HepG2 (cell line): ENCODE measurements at regions not wholly inside any gene's neighbourhood (a gene's known extent, or its start where the extent isn't known, plus 50 kb on each side); places are given as distances from the start of the nearest gene placed in this dataset.
"Not testable (repeated sequence)": the region's sequence is repeated elsewhere in the genome, so short reads cannot be mapped to it uniquely, and the experiment has no call there.

Experiments used
- ATAC-seq: fragments of 200-7000 bp; cut with Tn5 transposase; 3 replicates; pipeline ENCODE4 v1.9.1; 2020; ENCODE audit warnings: mild to moderate bottlenecking, moderate library complexity
- BruUV-seq: library from RNA; stranded (reverse); fragments of 400-500 nt; replicated peaks from 2 replicates; lab custom pipeline; 2021; lab: Mats Ljungman, UMichigan
- CTCF ChIA-PET: fragments of 300-600 bp; formaldehyde crosslinking; extraction: SDS; loops from one replicate; lab custom pipeline; 2021; ENCODE audit warnings: low total read pairs, inconsistent platforms, low intra/inter-chr PET ratio; lab: Yijun Ruan, JAX
- POLR2A ChIA-PET: fragments of 350-600 bp; sonication (Branson Sonifier 250); formaldehyde crosslinking; loops from one replicate; lab custom pipeline; 2020; ENCODE audit warnings: antibody characterized with exemption, inconsistent platforms; lab: Yijun Ruan, JAX
- DNase-seq: peaks from one replicate; pipeline ENCODE4 v3.0.0-alpha.2; 2015; ENCODE audit warnings: low spot score
- FAIRE-seq: peaks from 3 replicates; lab custom pipeline; 2011; peaks lifted over from hg19 to GRCh38; lab: Jason Lieb, UNC
- H2AFZ ChIP-seq: one replicate; pipeline ENCODE4 v1.6.1; 2011; ENCODE audit warnings: low read length, inconsistent platforms
- H3K27ac ChIP-seq: fragments of 300-600 bp; 3 replicates; pipeline ENCODE4 v1.8.0; 2011; ENCODE audit warnings: mixed run types, mild to moderate bottlenecking, mixed read lengths, low read length, inconsistent platforms; ENCODE audit not compliant: insufficient read depth; ENCODE audit errors: extremely low read length
- H3K27me3 ChIP-seq, 2 experiments: fragments of 200-600 bp in 1 of 2; 2 replicates in 1 of 2; 3 replicates in 1 of 2; pipeline versions ENCODE4 v1.6.0 to v1.8.0; 2011; ENCODE audit warnings: low read length in 2 of 2, mild to moderate bottlenecking in 2 of 2, moderate library complexity in 2 of 2, inconsistent platforms in 1 of 2; ENCODE audit not compliant: insufficient read depth in 2 of 2, control insufficient read depth in 1 of 2
- H3K36me3 ChIP-seq, 2 experiments: fragments of 200-600 bp in 1 of 2; replicated peaks in 1 of 2; 2 replicates in 1 of 2; 3 replicates in 1 of 2; pipeline versions ENCODE4 v1.5.1 to v1.8.0; 2011; ENCODE audit warnings: low read length in 2 of 2, inconsistent platforms in 1 of 2; ENCODE audit not compliant: insufficient read depth in 2 of 2, control insufficient read depth in 1 of 2
- H3K4me1 ChIP-seq: 2 replicates; pipeline ENCODE4 v1.5.1; 2012; ENCODE audit warnings: low read length, inconsistent platforms; ENCODE audit not compliant: insufficient read depth
- H3K4me2 ChIP-seq: 2 replicates; pipeline ENCODE4 v1.6.0; 2011; ENCODE audit warnings: low read depth, low read length, inconsistent platforms
- H3K4me3 ChIP-seq, 3 experiments: fragments of 200-600 bp in 1 of 3; sonication (generic), shearing (Covaris generic) in 1 of 3; replicated peaks in 1 of 3; 2 replicates each; pipeline ENCODE4 v1.5.1; 2011 to 2016; ENCODE audit warnings: low read length in 3 of 3, inconsistent platforms in 2 of 3, low read depth in 2 of 3, mild to moderate bottlenecking in 2 of 3, control low read depth in 1 of 3, mixed read lengths in 1 of 3; ENCODE audit not compliant: insufficient read depth in 1 of 3
- H3K79me2 ChIP-seq: one replicate; pipeline ENCODE4 v1.6.1; 2011; ENCODE audit warnings: low read length, inconsistent platforms; ENCODE audit not compliant: insufficient read depth
- H3K9ac ChIP-seq: 2 replicates; pipeline ENCODE4 v1.6.0; 2011; ENCODE audit warnings: mild to moderate bottlenecking, low read depth, low read length, inconsistent platforms; ENCODE audit not compliant: insufficient read depth
- H3K9me3 ChIP-seq: 2 replicates; pipeline ENCODE4 v1.5.1; 2012; ENCODE audit warnings: mild to moderate bottlenecking, low read length
- H4K20me1 ChIP-seq: 2 replicates; pipeline ENCODE4 v1.6.0; 2011; ENCODE audit warnings: inconsistent platforms, mild to moderate bottlenecking, low read length, moderate library complexity; ENCODE audit not compliant: insufficient read depth
- DZIP1 ChIP-seq: sonication (generic); formaldehyde crosslinking; IDR thresholded peaks from 2 replicates; pipeline ENCODE4 v1.5.0; 2020; ENCODE audit warnings: mild to moderate bottlenecking, missing genetic modification reagents
- KLF11 ChIP-seq: IDR thresholded peaks from 2 replicates; pipeline ENCODE4 v1.6.1; 2016; ENCODE audit warnings: missing compliant biosample characterization
- NR1H2 ChIP-seq: sonication (generic); formaldehyde crosslinking; IDR thresholded peaks from 2 replicates; pipeline ENCODE4 v1.8.1; 2022; ENCODE audit warnings: low read depth, missing genetic modification reagents, borderline replicate concordance
- POLR2A ChIP-seq, 2 experiments: IDR thresholded peaks; 2 replicates each; pipeline ENCODE4 v1.6.1; 2011; ENCODE audit warnings: low read depth in 2 of 2, low read length in 2 of 2, mild to moderate bottlenecking in 1 of 2, moderate library complexity in 1 of 2; ENCODE audit not compliant: insufficient read depth in 1 of 2
- RAD51 ChIP-seq: fragments of 450-650 bp; IDR thresholded peaks from 2 replicates; pipeline ENCODE4 v1.6.1; 2016; ENCODE audit warnings: borderline replicate concordance
- TCF7 ChIP-seq: sonication (generic); IDR thresholded peaks from 2 replicates; pipeline ENCODE4 v1.6.1; 2016; ENCODE audit warnings: antibody characterized with exemption, low read depth
- ZBED4 ChIP-seq: sonication (generic); formaldehyde crosslinking; IDR thresholded peaks from 2 replicates; pipeline ENCODE4 v1.4.0; 2020; ENCODE audit warnings: missing genetic modification reagents, borderline replicate concordance
- ZFP90 ChIP-seq: sonication (generic); formaldehyde crosslinking; IDR thresholded peaks from 2 replicates; pipeline ENCODE4 v1.8.0; 2022; ENCODE audit warnings: missing genetic modification reagents, mild to moderate bottlenecking, inconsistent platforms, borderline replicate concordance
- ZNF549 ChIP-seq: sonication (generic); formaldehyde crosslinking; IDR thresholded peaks from 2 replicates; pipeline ENCODE4 v1.5.0; 2020; ENCODE audit warnings: missing genetic modification reagents
- WGBS: methylation state at CpG from one replicate; pipeline ENCODE4 v1.1.6; 2017; ENCODE audit warnings: low lambda C conversion rate; 5-methylcytosine and 5-hydroxymethylcytosine counted together
- in situ Hi-C: cut with HindIII; loops from 2 replicates; pipeline ENCODE4 v1.10.0; 2017; ENCODE audit warnings: low pct_unique_long_range_greater_than_20kb; ENCODE audit not compliant: extremely low pct_ligation_motif_present
- intact Hi-C: fragments of 100-400 bp; cut with micrococcal nuclease; formaldehyde crosslinking; loops from one replicate; pipeline ENCODE4 v1.10.0; 2022; ENCODE audit not compliant: unreplicated experiment
- TF ChIP-seq, protein P1 (sequence below): sonication (generic); formaldehyde crosslinking; conservative IDR thresholded peaks from 2 replicates; pipeline ENCODE4 v1.5.0; 2020; ENCODE audit warnings: missing genetic modification reagents

DNA sequence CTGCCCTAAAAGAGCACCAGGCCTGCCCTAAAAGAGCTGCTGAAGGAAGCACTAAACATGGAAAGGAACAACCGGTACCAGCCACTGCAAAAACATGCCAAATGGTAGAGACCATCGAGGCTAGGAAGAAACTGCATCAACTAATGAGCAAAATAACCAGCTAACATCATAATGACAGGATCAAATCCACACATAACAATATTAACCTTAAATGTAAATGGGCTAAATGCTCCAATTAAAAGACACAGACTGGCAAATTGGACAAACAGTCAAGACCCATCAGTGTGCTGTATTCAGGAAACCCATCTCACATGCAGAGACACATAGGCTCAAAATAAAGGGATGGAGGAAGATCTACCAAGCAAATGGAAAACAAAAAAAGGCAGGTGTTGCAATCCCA is 104.7 kb downstream of the C4BPA start:
- H3K9me3 ChIP-seq, H3K79me2 ChIP-seq, H4K20me1 ChIP-seq, in situ Hi-C loops, H3K9ac ChIP-seq, BruUV-seq, DNase-seq, FAIRE-seq, CTCF ChIA-PET, intact Hi-C loops, ATAC-seq, POLR2A ChIA-PET, H3K4me3 ChIP-seq, H2AFZ ChIP-seq, H3K4me2 ChIP-seq, H3K27me3 ChIP-seq, H3K36me3 ChIP-seq, H3K27ac ChIP-seq: not testable (repeated sequence)
- H3K4me1 ChIP-seq, result peaks cover 15% of the 10 kb centered on the region
- 0 out of 2 replicates have a peak, but pooled peaks have one; percentile 14 for TF ChIP-seq TCF7
- WGBS, result 3% methylated on average over 2 of the region's 2 CpGs

DNA sequence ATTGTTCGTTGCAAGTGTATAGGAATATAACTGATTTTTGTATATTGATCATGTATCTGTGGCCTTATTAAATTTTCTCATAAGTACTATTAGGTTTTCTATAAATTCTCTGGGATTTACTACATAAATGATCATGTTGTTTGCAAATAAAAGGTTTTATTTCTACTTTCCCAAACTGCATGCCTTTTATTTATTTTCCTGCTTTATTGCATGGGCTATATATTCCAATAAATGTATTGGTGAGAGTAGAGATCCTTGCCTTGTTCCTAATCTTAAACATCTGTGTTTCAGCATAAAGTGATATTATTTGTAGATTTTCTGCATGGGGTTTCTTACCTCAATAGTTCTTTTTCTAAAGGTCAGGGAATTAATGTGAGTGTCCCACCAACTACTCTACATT is 107.0 kb upstream of the CD55 start:
- Histone ChIP-seq H3K4me1 (no peaks in the 10 kb centered on the region), H3K79me2 (no peaks in the 10 kb centered on the region), H3K4me2 (no peak overlapping the region), H3K4me3 (no peak overlapping the region), H3K27ac (no peak overlapping the region), H3K36me3 (no peaks in the 10 kb centered on the region), H3K9me3 (peaks cover 10% of the 10 kb centered on the region), H4K20me1 (no peaks in the 10 kb centered on the region), H2AFZ (no peak overlapping the region), H3K27me3 (no peaks in the 10 kb centered on the region), H3K9ac (no peak overlapping the region)
- FAIRE-seq (no peak), DNase-seq (no peak), ATAC-seq (no peak)
- in situ Hi-C loops (no loop called here), intact Hi-C loops (no loop called here)
- 5% methylated on average over 1 of the region's 1 CpG for WGBS
- CTCF ChIA-PET, result no interaction called here
- BruUV-seq, result no TSS peak
- POLR2A ChIA-PET, result no interaction called here
- TF ChIP-seq, protein P1, sequence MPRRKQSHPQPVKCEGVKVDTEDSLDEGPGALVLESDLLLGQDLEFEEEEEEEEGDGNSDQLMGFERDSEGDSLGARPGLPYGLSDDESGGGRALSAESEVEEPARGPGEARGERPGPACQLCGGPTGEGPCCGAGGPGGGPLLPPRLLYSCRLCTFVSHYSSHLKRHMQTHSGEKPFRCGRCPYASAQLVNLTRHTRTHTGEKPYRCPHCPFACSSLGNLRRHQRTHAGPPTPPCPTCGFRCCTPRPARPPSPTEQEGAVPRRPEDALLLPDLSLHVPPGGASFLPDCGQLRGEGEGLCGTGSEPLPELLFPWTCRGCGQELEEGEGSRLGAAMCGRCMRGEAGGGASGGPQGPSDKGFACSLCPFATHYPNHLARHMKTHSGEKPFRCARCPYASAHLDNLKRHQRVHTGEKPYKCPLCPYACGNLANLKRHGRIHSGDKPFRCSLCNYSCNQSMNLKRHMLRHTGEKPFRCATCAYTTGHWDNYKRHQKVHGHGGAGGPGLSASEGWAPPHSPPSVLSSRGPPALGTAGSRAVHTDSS (CRISPR knock-in tag), result no peak
- TF ChIP-seq ZFP90 (CRISPR knock-in tag) (no peak), ZBED4 (CRISPR knock-in tag) (no peak), ZNF549 (CRISPR knock-in tag) (no peak), POLR2A (IDR thresholded peaks at IDR 0.05; ENCODE audit: insufficient read depth in 1 of 2, low read depth in 2 of 2, low read length in 2 of 2) (no peak), KLF11 (no peak), NR1H2 (CRISPR knock-in tag) (no peak), DZIP1 (CRISPR knock-in tag) (no peak), RAD51 (no peak)
